Stimulated activated CD4-positive, alpha-beta T cell treated with anti-CD3 and anti-CD28 coated beads, TNF-alpha, amount 100 ng/mL, for 1 hour (primary cell): ENCODE measurements at regions not wholly inside any gene's neighbourhood (a gene's known extent, or its start where the extent isn't known, plus 50 kb on each side); places are given as distances from the start of the nearest gene placed in this dataset.

Experiments used
- DNase-seq, 3 donors: peaks; one replicate each; pipeline ENCODE4 v3.0.0-alpha.2; 2020; ENCODE audit warnings: low read depth in 3 of 3, low spot score in 1 of 3

DNA sequence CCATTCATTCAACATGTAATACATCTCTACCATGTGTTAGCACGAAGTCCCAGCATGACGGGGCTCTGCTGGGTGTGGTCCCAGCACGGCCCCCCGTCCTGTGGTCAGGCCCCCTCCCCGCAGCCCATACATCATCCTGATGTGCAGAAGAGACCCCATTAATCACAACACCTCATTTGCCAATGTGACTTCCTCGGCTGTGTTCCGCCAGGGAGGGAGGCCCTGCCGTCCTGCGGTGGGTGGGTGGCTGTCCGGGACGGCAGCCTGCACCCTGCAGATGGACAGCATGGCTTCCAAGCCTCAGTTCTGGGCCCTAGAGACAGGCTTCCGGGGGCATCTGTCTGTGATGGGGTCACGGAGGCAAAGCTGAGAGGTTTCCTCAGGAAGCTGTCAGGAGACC lies 254.0 kb downstream of the CYP26B1 start:
- DNase-seq: no peak

DNA sequence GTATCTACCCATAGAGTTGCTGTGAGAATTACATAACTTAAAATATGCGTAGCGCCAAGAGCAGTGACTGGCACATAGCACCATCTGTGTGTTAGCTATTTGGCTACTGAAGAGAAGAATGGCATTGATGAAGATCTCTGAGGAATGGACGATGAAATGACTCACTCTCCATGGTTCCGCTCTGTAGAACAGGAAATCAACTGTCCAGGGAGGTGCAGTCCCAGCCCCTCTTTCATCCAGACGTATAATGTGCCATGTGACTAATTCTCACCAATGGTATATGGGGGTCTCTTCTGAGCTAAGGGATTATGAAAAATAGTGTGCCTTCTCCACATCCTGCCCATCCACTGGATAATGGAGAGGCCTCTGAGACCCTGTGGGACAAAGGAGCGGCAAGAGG lies 254.8 kb downstream of the CYP26B1 start:
- no peak for DNase-seq

DNA sequence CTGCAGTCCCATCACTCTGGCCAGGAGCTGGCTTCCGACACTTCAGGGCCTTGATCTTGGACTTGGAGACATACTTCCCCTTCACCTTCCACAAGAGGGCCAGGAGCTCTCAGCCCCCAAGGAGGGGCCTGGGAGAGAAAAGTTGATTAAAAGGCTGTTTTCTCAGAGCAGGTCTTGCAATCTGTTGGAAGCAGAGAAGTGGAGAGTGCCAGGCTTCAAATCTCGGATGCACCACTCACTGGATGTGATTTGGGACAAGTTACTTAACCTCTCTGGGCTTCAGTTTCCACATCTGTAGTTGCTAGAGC lies 255.3 kb downstream of the CYP26B1 start:
- no peak for DNase-seq

DNA sequence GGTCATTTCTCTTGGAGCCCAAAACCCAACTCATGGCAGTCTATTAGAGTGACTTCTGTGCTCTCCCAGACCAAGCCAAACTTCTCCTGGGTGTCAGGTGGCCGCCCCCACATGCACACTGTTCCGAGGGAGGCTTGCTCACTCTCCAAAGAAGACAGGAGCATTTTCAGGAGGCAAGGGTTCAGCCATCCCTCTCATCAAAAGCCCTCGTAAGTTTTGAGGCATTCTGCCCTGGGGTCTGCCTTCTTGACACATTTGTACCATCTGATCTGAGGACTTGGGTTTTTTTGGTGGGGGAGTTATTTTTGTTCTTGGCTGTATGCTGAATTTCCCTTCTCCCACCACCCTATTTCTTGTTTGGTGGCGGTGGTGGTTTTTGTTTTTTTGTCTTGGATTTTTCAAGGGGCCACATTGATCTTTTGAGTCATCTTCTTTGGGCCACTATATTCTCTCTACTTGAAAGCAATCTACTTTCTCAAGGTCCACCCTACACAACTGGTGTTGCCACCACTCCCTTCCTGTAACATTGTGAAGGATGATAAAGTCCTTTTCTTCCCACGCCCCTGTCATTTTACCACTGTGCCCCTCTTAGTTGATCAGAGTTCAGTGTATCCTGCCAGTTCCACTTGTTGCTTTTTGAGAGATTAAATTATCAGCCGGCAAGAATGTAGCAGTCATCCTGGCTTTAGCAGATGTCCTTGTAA lies 255.8 kb downstream of the CYP26B1 start:
- DNase-seq: no peak

DNA sequence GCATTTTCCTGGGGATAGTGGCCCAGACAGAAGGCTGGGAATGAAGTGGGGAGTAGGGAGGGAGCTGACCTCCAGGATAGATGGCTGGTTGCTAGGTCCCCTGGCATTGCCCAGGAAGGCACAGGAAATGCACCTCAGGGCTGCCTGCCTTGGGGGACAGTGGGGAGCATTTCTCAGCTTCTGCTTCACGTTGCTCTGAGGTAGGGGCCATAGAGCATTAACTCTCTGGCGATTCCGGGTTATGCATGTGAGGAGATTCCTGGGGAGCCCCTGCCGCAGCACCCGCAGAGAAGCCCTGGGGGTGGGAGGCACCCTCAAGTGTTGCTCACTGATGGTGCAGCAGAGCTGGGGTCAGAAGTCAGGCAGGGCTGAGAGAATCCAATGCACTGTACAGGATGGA lies 256.5 kb downstream of the CYP26B1 start:
- DNase-seq: no peak

DNA sequence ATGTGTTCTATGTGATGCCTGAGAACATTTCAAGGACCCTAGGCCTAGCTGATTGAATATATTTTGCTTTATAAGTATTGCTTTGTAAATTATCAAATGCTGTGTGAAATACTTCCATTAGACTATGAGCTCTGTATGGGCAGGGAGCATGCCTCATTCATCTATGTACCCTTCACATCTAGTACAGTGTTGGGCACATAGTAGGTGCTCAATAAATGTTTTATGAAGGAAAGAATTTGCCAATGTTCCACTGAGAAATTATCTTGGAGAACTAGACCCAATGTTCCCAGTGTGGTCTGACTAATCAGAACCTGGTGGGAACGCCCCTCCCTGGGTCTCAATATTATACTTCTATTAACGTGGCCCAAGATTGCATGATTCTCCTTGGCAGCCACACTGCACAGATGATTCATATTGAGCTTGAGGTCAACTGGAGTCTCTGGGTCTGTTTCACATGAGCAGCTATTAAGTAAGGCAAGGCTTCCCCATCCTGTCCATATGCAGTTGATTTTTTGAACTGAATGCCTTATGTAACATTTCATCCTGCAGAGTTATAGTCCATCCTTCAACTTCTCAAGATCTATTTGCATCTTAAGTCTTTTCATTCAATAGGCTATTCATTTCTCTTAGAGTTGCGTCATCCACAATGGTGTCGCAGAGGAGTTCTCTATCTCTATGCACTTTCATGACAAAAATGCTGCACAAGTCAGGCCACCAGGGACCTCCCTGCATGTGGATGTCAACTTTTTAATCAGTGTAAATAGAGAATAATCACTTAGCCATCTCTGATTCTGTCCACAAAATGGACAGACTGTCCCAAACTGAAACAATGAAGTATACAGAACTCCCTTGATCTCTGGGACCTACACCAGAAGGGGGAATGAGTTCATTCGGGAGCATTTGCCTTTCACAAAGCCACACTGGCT lies 257.6 kb downstream of the CYP26B1 start:
- no peak for DNase-seq

DNA sequence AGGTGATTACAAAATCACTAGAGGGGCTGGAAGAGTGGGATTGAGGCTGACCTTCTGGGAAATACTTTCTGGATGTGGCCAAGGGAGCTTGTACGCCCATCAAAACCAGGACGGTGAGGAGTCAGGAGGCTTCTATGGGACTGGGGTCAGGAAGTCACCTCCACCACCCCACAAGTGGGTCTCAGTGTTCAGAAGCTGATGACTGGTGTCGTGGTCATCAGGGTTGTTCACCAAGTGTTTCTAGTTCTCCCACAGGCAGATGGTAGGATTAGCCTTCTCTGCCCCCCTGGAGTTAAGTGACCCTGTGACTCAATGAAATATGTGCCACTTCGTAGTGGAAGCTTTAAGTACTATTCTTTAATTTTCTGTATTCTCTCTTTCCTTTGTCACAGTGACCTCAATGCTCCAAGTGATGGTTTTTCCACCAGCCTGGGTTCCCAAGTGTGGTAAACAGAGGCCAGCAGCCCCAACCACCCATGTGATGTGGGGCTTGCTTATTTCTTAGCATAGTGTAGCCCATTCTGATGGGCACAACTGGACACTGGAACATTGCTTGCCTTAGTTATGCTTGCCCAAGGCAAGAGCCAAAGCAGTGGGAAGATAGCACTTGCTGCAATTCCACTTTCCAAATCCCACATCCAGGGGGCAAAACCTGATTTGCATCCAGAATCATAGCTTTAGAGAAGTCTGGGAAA lies 258.8 kb downstream of the CYP26B1 start:
- no peak for DNase-seq

DNA sequence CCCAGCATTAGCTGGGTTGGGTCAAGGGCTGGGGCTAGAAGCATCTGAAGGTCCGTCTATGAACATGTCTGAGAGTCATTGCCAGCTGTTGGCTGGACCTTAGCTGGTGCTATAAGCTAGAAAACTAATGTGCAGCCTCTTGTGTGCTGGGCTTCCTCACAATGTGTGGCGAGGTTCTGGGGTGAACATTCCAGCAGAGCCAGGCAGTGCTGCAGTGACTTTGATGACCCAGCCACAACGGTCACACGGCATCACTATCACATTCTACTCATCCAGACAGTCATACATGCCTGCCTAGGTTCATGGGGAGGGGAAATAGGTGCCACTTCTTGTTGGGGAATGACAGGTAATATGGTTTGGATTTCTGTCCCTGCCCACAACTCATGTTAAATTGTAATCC lies 260.5 kb downstream of the CYP26B1 start:
- no peak for DNase-seq

DNA sequence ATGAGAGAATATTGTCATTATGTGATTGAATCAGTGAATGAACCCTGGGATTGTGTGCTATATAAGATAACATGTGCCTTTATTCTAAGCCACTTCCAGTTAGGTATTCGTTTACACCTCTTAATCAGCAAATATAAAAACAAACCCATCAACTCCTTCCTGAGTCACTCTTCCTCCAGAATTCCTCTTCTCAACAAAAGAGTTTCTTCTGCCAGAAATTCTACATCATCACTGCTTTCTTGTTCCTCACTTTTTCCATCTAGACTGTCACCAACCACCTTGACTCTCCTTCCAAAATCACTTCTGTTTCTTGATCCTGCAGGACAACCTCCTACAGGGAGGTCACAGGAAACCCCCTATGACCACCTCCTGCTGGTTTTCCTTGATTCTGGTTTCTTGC lies 261.4 kb downstream of the CYP26B1 start:
- DNase-seq: no peak

DNA sequence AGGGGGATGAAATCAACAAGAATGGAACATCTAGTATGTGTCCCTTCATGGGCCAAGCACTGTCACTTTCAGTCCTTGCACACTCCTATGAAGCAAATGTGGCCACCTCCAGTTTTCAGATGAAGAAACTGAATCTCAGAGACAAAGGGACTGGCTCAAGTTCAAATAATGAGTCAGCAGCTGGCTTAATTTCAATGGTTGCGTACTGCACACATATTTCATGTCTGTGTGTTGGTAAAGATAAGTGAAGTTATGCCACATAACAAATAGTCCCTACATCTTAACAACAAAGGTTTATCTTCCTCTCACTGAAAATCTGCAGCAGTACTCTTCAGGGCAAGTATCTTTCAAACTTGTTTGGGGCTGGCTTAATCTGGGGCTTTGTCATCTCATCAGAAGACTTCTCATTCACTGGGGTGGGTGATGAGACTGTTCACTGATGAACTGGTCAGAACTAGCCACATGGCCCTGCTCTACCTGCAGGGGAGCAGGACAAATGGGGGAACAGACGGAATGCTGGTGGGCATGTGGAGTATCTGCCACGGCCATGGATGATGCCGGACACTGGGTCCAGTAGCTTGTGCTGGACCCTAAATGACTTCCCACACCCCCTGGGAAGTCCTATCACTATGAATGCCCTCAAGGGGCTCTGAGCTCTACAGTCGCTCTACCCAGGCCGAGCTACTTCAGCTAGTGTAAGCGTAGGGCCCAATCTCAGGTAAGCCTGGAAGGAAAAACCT lies 263.2 kb downstream of the CYP26B1 start:
- DNase-seq: no peak

DNA sequence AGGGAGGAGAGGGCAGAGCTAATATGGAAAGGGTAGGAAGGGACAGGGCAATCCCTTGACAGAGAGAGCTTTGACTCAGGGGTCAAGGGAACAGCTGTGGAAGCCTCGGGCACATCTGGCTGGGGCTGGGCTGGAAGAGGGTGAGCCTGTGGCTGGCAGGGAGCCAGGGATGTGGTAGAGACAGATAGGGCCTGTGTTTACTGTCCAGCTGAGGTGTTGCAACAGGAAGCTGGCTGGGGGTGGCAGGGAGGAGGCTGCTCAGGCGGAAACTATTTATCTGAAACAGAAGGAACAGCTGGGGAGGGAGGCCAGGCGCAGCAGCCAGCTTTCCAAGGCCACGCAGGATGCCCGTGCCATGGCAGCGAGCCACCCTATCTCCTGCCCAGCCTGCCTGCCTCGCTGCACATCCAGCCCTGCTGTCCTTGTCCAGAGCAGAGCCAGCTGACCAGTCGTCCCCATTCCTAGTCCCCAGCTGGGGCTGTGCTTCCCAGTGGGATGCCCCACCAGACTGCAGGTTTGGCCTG lies 264.7 kb downstream of the CYP26B1 start:
- no peak for DNase-seq

DNA sequence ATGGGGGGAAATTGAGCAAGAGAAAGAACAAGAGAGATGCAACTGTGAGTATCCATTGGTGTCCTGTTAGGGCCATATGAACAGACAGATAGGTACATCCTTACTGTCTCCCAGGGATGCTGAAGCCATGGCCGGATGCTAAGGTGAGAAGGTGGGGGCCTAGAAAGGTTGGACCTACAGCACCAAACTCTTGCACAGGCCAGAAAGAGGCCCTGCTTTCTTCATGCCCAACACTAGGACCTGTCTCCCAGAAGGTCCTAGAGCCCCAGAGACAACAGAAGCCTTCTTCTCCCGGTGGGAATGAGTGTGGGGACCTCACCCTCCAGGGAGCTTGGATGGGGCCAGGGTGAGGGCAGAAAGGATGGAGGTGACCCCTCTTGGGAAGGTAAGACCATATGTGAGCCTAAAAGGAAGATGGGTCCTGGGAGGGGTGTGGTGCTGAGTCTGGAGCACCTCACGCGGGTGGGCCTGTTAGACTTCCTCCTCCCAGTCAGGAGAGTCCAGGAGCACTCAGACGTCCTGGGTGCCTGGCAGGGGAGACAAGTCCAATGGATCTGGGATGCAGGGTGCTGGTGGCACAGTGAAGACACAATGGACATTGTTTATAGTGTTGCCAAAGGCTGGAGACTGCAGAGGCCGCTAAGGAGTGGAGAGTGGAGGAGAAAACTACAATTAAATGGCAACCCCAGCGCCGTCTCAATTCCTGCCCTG lies 265.3 kb downstream of the CYP26B1 start:
- no peak for DNase-seq

DNA sequence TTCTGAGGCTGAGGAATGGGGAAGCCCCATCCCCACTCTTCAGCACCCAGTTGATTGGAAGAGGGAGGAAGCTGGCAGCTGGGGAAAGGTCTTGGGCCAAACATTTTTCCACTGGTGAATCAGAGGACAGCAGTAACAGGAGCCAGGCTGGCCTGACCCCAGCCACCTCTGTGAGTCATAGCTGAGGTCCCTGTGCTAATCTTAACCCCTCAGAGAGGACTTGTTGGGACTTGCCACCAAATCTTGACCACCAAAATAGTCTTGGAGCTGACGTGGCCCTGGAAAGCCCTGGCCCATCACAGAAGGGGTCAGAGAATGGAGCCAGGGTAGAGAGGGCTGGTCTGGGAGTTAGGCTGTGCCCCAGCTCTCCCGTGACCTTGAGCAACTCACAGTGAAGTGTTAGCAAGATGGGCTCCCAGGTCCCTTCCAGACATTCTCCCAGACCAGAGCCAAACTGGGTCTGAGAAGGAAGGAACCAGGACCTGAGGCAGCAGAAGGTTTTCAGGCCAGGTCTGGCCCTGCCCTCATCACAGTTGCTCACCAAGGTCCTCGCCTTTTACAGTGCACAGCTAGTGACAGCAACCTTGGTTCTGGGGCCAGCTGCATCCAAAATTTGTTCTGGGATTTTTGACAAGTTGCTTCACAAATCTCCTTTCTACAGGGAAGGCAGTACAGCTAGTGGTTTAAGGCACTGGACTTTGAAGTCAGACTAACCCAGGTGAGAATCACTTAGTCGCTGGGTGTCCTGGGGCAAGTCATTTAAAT lies 266.6 kb downstream of the CYP26B1 start:
- no peak for DNase-seq

DNA sequence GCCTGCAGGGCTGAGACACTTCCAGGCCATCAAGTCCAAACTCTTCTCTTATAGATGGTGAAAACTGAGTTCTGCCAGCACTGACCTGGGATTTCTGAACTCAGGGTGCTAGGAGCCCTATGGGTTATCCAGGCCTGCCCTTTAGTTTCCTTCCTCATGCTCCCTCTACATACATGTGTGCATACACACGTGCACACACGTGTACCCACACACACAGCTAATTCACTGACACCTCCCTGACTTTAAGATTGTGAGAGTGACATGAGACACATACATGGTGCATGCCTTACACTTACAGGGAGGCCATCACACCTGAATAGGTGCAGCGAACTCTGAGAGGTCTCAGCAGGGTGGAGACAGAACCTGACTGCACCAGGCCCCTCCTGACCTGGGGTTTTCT lies 267.4 kb downstream of the CYP26B1 start:
- no peak for DNase-seq

DNA sequence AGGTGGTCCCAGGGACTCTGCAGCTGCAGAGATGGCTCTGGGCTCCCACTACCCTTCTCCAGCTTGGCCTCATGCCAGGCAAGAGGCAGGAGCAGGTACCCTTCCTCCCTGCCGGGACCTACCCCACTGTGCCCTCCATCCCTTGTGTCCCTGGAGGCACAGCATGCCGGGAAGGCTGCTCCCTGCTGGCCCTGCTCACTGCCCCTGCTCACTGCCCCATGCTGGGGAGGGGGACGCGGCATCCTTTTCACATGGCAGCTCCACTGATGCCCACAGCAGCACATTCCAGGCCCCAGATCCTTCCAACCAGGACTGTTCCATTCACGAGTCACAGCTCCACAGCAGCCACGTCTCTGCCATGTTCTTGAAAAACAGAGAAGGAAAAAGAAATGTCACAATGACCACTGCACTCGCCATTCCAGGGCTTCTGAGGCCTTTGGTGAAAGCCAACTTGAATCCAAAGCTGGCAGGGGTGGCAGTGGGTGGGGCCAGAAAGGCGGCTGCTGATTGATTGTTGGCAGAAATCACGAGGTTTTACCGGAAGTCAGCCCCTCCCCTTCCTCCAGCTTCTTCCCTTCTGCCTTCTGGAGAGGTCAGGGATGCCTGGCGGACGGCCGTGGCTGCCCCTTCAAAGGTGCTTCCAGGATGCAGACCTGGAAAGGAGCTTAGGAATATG lies 268.0 kb downstream of the CYP26B1 start:
- DNase-seq: no peak

DNA sequence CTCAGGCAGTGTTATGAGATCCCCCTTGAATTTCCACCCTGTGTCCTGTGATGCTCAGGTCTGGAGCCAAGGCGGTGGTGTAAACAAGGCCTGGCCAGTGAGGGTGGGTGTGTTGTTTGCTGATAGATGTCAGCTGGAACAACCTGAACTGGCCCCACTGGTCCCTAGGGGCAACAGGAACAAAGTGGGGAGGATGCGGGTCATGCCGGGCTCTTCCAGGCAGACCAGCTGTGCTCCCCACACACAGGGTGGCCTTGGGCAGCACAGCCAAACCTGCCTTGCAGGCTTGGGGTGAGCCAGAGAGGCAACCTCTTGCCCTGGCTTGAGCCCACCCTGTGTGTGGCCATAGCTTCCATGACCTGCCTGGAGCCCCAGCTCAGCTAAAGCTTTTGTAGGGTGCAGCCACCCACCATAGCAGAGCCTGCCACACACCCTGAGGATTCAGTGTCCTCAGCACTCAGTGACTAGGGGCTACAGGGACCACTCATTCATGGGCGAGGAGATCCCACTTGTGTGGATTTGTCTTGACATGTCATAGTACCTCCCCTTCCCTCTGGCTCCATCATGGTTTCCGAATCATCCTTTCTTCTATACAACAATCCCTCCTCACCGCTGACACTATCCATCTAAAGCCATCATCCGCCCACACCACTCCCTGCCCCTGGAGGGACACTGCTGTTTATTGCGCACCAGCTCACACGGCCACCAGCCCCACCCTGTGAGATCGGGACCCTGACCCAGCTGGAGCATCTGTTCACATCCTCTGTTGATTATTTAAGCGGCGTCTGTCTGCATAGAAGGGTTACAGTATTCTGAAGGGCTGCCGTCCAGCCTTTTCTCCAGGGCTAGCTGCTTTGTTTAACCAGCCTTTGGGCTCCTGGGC lies 268.8 kb downstream of the CYP26B1 start:
- no peak for DNase-seq

DNA sequence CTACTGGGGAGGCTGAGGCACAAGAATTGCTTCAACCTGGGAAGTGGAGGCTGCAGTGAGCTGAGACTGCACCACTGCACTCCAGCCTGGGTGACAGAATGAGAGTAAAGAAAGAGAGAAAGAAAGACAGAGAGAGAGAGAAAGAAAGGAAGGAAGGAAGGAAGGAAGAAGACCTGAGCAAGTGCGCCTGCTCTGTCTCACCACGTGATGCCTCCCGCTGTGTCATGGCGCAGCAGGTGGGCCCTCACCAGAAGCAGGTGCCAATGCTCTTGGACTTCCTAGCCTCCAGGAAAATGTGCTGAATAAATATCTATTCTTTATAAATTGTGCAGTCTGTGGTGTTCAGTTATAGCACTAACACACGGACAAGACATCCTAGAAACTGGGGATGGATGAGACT lies 270.0 kb downstream of the CYP26B1 start:
- DNase-seq: no peak
